IMR-90 (cell line): ENCODE measurements at regions not wholly inside any gene's neighbourhood (a gene's known extent, or its start where the extent isn't known, plus 50 kb on each side); places are given as distances from the start of the nearest gene placed in this dataset.

Experiments
- ATAC-seq: fragments of 200-7000 bp; cut with Tn5 transposase; 2 replicates; pipeline ENCODE4 v1.9.1; 2020; ENCODE audit warnings: low read depth, mild to moderate bottlenecking, moderate library complexity
- BruUV-seq: library from RNA; stranded (reverse); fragments of 400-500 nt; replicated peaks from 2 replicates; lab custom pipeline; 2021; lab: Mats Ljungman, UMichigan
- CTCF ChIA-PET: fragments of 300-600 bp; formaldehyde crosslinking; extraction: SDS; loops from one replicate; lab custom pipeline; 2021; ENCODE audit warnings: antibody characterized with exemption; lab: Yijun Ruan, JAX
- POLR2A ChIA-PET: fragments of 300-600 bp; sonication (Branson Sonifier 250); formaldehyde crosslinking; loops from one replicate; lab custom pipeline; 2022; ENCODE audit warnings: antibody characterized with exemption; ENCODE audit not compliant: unreplicated experiment; lab: Charles Lee
- DNase-seq: peaks from one replicate; pipeline ENCODE4 v3.0.0; 2013
- H2AFZ ChIP-seq: replicated peaks from 2 replicates; pipeline ENCODE3; 2013; ENCODE audit warnings: low read length, mild to moderate bottlenecking; ENCODE audit not compliant: poor library complexity
- H2AK5ac ChIP-seq: 2 replicates; pipeline ENCODE4 v1.6.1; 2013; ENCODE audit warnings: low read depth, low read length, inconsistent platforms
- H2AK9ac ChIP-seq: replicated peaks from 2 replicates; pipeline ENCODE3; 2013; ENCODE audit warnings: mild to moderate bottlenecking, low read depth, low read length, moderate library complexity; ENCODE audit not compliant: poor library complexity
- H2BK120ac ChIP-seq: 2 replicates; pipeline ENCODE4 v1.6.1; 2013; ENCODE audit warnings: low read depth, low read length, inconsistent platforms
- H2BK15ac ChIP-seq: 3 replicates; pipeline ENCODE4 v1.6.1; 2013; ENCODE audit warnings: low read depth, low read length, inconsistent platforms
- H2BK20ac ChIP-seq: 2 replicates; pipeline ENCODE4 v1.6.1; 2013; ENCODE audit warnings: low read depth, mild to moderate bottlenecking, inconsistent platforms, low read length, moderate library complexity
- H2BK5ac ChIP-seq: 2 replicates; pipeline ENCODE4 v1.6.1; 2013; ENCODE audit warnings: mild to moderate bottlenecking, low read depth, low read length, inconsistent platforms; ENCODE audit not compliant: poor library complexity, severe bottlenecking
- H3K14ac ChIP-seq: replicated peaks from 2 replicates; pipeline ENCODE4 v1.6.1; 2013; ENCODE audit warnings: low read depth, low read length, inconsistent platforms
- H3K18ac ChIP-seq: 2 replicates; pipeline ENCODE4 v1.6.1; 2013; ENCODE audit warnings: low read depth, low read length, control low read depth
- H3K23ac ChIP-seq: 2 replicates; pipeline ENCODE4 v1.6.1; 2013; ENCODE audit warnings: low read depth, low read length, inconsistent platforms
- H3K27ac ChIP-seq: 2 replicates; pipeline ENCODE4 v1.5.1; 2013; ENCODE audit warnings: mild to moderate bottlenecking, control low read depth, low read length; ENCODE audit not compliant: insufficient read depth
- H3K27me3 ChIP-seq: 2 replicates; pipeline ENCODE4 v1.6.1; 2013; ENCODE audit warnings: low read length; ENCODE audit not compliant: control insufficient read depth, insufficient read depth
- H3K36me3 ChIP-seq: 2 replicates; pipeline ENCODE4 v1.6.1; 2013; ENCODE audit warnings: low read length, mixed read lengths; ENCODE audit not compliant: control insufficient read depth, insufficient read depth
- H3K4ac ChIP-seq: 2 replicates; pipeline ENCODE4 v1.6.1; 2013; ENCODE audit warnings: low read depth, low read length, inconsistent platforms
- H3K4me1 ChIP-seq: 2 replicates; pipeline ENCODE4 v1.6.1; 2013; ENCODE audit warnings: low read length, mixed read lengths; ENCODE audit not compliant: control insufficient read depth, insufficient read depth
- H3K4me2 ChIP-seq: 2 replicates; pipeline ENCODE4 v1.6.1; 2013; ENCODE audit warnings: low read depth, mild to moderate bottlenecking, control low read depth, low read length, moderate library complexity
- H3K4me3 ChIP-seq: 2 replicates; pipeline ENCODE4 v1.5.1; 2013; ENCODE audit warnings: low read depth, mild to moderate bottlenecking, control low read depth, low read length, moderate library complexity; ENCODE audit not compliant: insufficient read depth
- H3K56ac ChIP-seq: 2 replicates; pipeline ENCODE4 v1.6.1; 2013; ENCODE audit warnings: low read length, inconsistent platforms; ENCODE audit not compliant: insufficient read depth; ENCODE audit errors: extremely low read depth
- H3K79me1 ChIP-seq, 2 experiments: 2 replicates each; pipeline ENCODE4 v1.6.1; 2013; ENCODE audit warnings: low read length in 2 of 2, inconsistent platforms in 1 of 2, low read depth in 1 of 2
- H3K9ac ChIP-seq: 2 replicates; pipeline ENCODE4 v1.6.1; 2013; ENCODE audit warnings: low read depth, low read length, control low read depth
- H3K9me1 ChIP-seq: 2 replicates; pipeline ENCODE4 v1.6.1; 2013; ENCODE audit warnings: low read length, inconsistent platforms; ENCODE audit not compliant: insufficient read depth
- H3K9me3 ChIP-seq: 2 replicates; pipeline ENCODE4 v1.6.1; 2013; ENCODE audit warnings: low read length; ENCODE audit not compliant: control insufficient read depth, insufficient read depth
- H4K20me1 ChIP-seq: 2 replicates; pipeline ENCODE4 v1.6.1; 2013; ENCODE audit warnings: low read length, inconsistent platforms; ENCODE audit not compliant: insufficient read depth
- H4K5ac ChIP-seq: 2 replicates; pipeline ENCODE4 v1.6.1; 2013; ENCODE audit warnings: mild to moderate bottlenecking, low read depth, low read length, control low read depth
- H4K8ac ChIP-seq, 2 experiments: 2 replicates each; pipeline ENCODE4 v1.6.1; 2013; ENCODE audit warnings: low read depth in 2 of 2, low read length in 2 of 2, control low read depth in 1 of 2, inconsistent platforms in 1 of 2
- H4K91ac ChIP-seq: 2 replicates; pipeline ENCODE4 v1.6.1; 2013; ENCODE audit warnings: low read depth, low read length, inconsistent platforms; ENCODE audit not compliant: insufficient read depth
- BHLHE40 ChIP-seq: fragments of 150-350 bp; IDR thresholded peaks from 2 replicates; pipeline ENCODE4 v1.6.1; 2016; ENCODE audit warnings: mild to moderate bottlenecking, low read depth, low read length
- CEBPB ChIP-seq: IDR thresholded peaks from 2 replicates; pipeline ENCODE4 v1.6.1; 2012; ENCODE audit warnings: low read depth, low read length, improper control_type of control experiment
- CHD1 ChIP-seq: IDR thresholded peaks from 2 replicates; pipeline ENCODE4 v1.6.1; 2012; ENCODE audit warnings: low read depth, low read length, improper control_type of control experiment
- FOS ChIP-seq: fragments of 150-350 bp; IDR thresholded peaks from 2 replicates; pipeline ENCODE4 v1.6.1; 2016; ENCODE audit warnings: low read depth, low read length
- MAFK ChIP-seq: IDR thresholded peaks from 2 replicates; pipeline ENCODE4 v1.6.1; 2012; ENCODE audit warnings: low read depth, low read length, improper control_type of control experiment
- MAZ ChIP-seq: IDR thresholded peaks from 2 replicates; pipeline ENCODE4 v1.6.1; 2012; ENCODE audit warnings: low read depth, mild to moderate bottlenecking, low read length, improper control_type of control experiment, moderate library complexity, borderline replicate concordance
- MXI1 ChIP-seq: IDR thresholded peaks from 2 replicates; pipeline ENCODE4 v1.6.1; 2012; ENCODE audit warnings: low read depth, mild to moderate bottlenecking, low read length, moderate library complexity, borderline replicate concordance
- NFE2L2 ChIP-seq: fragments of 150-350 bp; IDR thresholded peaks from 2 replicates; pipeline ENCODE4 v1.6.1; 2016; ENCODE audit warnings: low read depth, mild to moderate bottlenecking, low read length
- POLR2A ChIP-seq: IDR thresholded peaks from 2 replicates; pipeline ENCODE4 v1.6.1; 2012; ENCODE audit warnings: mild to moderate bottlenecking, low read depth, low read length
- RAD21 ChIP-seq: IDR thresholded peaks from 2 replicates; pipeline ENCODE4 v1.6.1; 2012; ENCODE audit warnings: low read length, improper control_type of control experiment
- RCOR1 ChIP-seq: IDR thresholded peaks from 2 replicates; pipeline ENCODE4 v1.6.1; 2012; ENCODE audit warnings: mild to moderate bottlenecking, low read length, improper control_type of control experiment; ENCODE audit not compliant: insufficient replicate concordance
- RFX5 ChIP-seq: IDR thresholded peaks from 2 replicates; pipeline ENCODE4 v1.8.0; 2012; ENCODE audit warnings: low read depth, mild to moderate bottlenecking, low read length, moderate library complexity
- SMC3 ChIP-seq: fragments of 150-350 bp; IDR thresholded peaks from 2 replicates; pipeline ENCODE4 v1.6.1; 2016; ENCODE audit warnings: low read depth, mild to moderate bottlenecking, antibody characterized with exemption, low read length, moderate library complexity
- WGBS, 2 experiments: methylation state at CpG; one replicate each; pipeline versions ENCODE4 v1.1.5 to v1.1.7; 2013; ENCODE audit warnings: missing lambda C conversion rate in 2 of 2; ENCODE audit not compliant: insufficient read length in 1 of 2; ENCODE audit errors: extremely low coverage in 2 of 2; 5-methylcytosine and 5-hydroxymethylcytosine counted together
- dilution Hi-C: fragments of 300-500 bp; cut with HindIII; formaldehyde crosslinking; loops from one replicate; pipeline ENCODE4 v1.14.3; 2018; ENCODE audit warnings: low sequenced_read_pairs; ENCODE audit not compliant: unreplicated experiment
- in situ Hi-C: fragments of 300-500 bp; cut with MboI; formaldehyde crosslinking; loops from 3 replicates; pipeline ENCODE4 v1.14.3; 2019; ENCODE audit warnings: low sequenced_read_pairs, inconsistent platforms, mixed read lengths
- intact Hi-C: fragments of 100-400 bp; cut with micrococcal nuclease; formaldehyde crosslinking; loops from 2 replicates; pipeline ENCODE4 v1.10.0; 2022
- TF ChIP-seq, protein P1 (sequence below): fragments of 150-350 bp; IDR thresholded peaks from 2 replicates; pipeline ENCODE4 v1.6.1; 2017; ENCODE audit warnings: mild to moderate bottlenecking, antibody characterized with exemption, low read length, low read depth
- TF ChIP-seq, protein P2 (sequence below): fragments of 150-350 bp; IDR thresholded peaks from 2 replicates; pipeline ENCODE4 v1.6.1; 2016; ENCODE audit warnings: low read depth, mild to moderate bottlenecking, low read length, moderate library complexity, borderline replicate concordance
- TF ChIP-seq, protein P3 (sequence below): conservative IDR thresholded peaks from 2 replicates; pipeline ENCODE4 v1.5.1; 2012; ENCODE audit warnings: mild to moderate bottlenecking, low read depth, low read length, improper control_type of control experiment

DNA sequence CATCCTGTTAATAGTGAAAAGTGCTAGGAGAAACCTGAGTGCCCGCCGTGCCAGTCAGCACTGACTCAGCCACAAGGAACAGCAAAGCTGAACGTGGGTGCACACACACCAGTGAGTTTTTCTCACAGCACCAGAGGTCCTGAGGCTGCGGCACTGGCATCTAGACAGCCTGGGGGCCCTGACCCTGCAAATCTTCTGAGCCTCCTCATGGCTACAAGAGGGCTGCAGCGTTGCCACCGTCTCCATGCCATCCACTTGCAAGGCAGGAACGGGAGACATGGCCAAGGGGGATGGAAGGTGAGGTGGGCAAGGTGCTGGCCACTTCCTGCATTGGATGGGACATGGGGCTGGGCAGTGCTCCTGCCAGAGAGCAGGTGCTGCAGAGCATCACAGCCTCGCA lies 211.2 kb upstream of the SOX1 start:
- H2BK5ac ChIP-seq: no peak overlapping the region
- no peak overlapping the region for H3K14ac ChIP-seq
- H3K27ac ChIP-seq: no peak overlapping the region
- 100% methylated on average over 2 of the region's 8 CpGs; no CpG with 5 or more reads in 1 of the 2 experiments for WGBS, 2 experiments
- H3K9ac ChIP-seq: no peak overlapping the region
- no peak overlapping the region for H3K56ac ChIP-seq
- DNase-seq: no peak
- CTCF ChIA-PET: no interaction called here
- H3K4me1 ChIP-seq: no peaks in the 10 kb centered on the region
- no peaks in the 10 kb centered on the region for H3K79me1 ChIP-seq
- no peaks in the 10 kb centered on the region for H4K20me1 ChIP-seq
- H3K9me3 ChIP-seq: peaks cover 59% of the 10 kb centered on the region
- H3K18ac ChIP-seq: no peak overlapping the region
- H3K9me1 ChIP-seq: no peaks in the 10 kb centered on the region
- no TSS peak for BruUV-seq
- intact Hi-C loops: no loop called here
- H2AK5ac ChIP-seq: no peak overlapping the region
- H2AFZ ChIP-seq: no peak overlapping the region
- H3K4me3 ChIP-seq: no peak overlapping the region
- no peak overlapping the region for H3K4me2 ChIP-seq
- H3K4ac ChIP-seq: no peak overlapping the region
- H4K8ac ChIP-seq: no peak overlapping the region
- no peaks in the 10 kb centered on the region for H3K27me3 ChIP-seq
- H2BK20ac ChIP-seq: no peak overlapping the region
- no peak overlapping the region for H2AK9ac ChIP-seq
- dilution Hi-C loops: no loop called here
- no peak for ATAC-seq
- no peak overlapping the region for H2BK120ac ChIP-seq
- in situ Hi-C loops: no loop called here
- H3K36me3 ChIP-seq: no peaks in the 10 kb centered on the region
- TF ChIP-seq, protein P1, sequence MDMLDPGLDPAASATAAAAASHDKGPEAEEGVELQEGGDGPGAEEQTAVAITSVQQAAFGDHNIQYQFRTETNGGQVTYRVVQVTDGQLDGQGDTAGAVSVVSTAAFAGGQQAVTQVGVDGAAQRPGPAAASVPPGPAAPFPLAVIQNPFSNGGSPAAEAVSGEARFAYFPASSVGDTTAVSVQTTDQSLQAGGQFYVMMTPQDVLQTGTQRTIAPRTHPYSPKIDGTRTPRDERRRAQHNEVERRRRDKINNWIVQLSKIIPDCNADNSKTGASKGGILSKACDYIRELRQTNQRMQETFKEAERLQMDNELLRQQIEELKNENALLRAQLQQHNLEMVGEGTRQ: no peak
- no peak for TF ChIP-seq CEBPB
- no peak for TF ChIP-seq MAZ
- no peak for TF ChIP-seq RAD21
- no peak for TF ChIP-seq CHD1
- no peak for TF ChIP-seq FOS
- TF ChIP-seq POLR2A: no peak
- no peak for TF ChIP-seq SMC3
- no peak for TF ChIP-seq MAFK
- TF ChIP-seq BHLHE40: no peak
- TF ChIP-seq RFX5: no peak
- TF ChIP-seq MXI1: no peak
- TF ChIP-seq NFE2L2: no peak
- TF ChIP-seq, protein P2, sequence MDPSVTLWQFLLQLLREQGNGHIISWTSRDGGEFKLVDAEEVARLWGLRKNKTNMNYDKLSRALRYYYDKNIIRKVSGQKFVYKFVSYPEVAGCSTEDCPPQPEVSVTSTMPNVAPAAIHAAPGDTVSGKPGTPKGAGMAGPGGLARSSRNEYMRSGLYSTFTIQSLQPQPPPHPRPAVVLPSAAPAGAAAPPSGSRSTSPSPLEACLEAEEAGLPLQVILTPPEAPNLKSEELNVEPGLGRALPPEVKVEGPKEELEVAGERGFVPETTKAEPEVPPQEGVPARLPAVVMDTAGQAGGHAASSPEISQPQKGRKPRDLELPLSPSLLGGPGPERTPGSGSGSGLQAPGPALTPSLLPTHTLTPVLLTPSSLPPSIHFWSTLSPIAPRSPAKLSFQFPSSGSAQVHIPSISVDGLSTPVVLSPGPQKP: no peak
- TF ChIP-seq RCOR1: no peak
- TF ChIP-seq, protein P3, sequence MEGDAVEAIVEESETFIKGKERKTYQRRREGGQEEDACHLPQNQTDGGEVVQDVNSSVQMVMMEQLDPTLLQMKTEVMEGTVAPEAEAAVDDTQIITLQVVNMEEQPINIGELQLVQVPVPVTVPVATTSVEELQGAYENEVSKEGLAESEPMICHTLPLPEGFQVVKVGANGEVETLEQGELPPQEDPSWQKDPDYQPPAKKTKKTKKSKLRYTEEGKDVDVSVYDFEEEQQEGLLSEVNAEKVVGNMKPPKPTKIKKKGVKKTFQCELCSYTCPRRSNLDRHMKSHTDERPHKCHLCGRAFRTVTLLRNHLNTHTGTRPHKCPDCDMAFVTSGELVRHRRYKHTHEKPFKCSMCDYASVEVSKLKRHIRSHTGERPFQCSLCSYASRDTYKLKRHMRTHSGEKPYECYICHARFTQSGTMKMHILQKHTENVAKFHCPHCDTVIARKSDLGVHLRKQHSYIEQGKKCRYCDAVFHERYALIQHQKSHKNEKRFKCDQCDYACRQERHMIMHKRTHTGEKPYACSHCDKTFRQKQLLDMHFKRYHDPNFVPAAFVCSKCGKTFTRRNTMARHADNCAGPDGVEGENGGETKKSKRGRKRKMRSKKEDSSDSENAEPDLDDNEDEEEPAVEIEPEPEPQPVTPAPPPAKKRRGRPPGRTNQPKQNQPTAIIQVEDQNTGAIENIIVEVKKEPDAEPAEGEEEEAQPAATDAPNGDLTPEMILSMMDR: no peak
- H2BK15ac ChIP-seq: no peak overlapping the region
- H4K91ac ChIP-seq: no peak overlapping the region
- POLR2A ChIA-PET: no interaction called here
- no peak overlapping the region for H4K5ac ChIP-seq
- no peak overlapping the region for H3K23ac ChIP-seq
